ENCODE measurements at regions not wholly inside any gene's neighbourhood (a gene's known extent, or its start where the extent isn't known, plus 50 kb on each side); places are given as distances from the start of the nearest gene placed in this dataset.

- DNase-seq, result peak; percentile 79
- no peak overlapping the region for H3K4me3 Mint-ChIP-seq (ENCODE audit: low read depth, unreplicated experiment)
- H3K27ac Mint-ChIP-seq (ENCODE audit: unreplicated experiment), result peak overlapping the region; percentile 82
- no peaks in the 10 kb centered on the region for H3K9me3 Mint-ChIP-seq (ENCODE audit: low read depth, unreplicated experiment)
- H3K4me1 Mint-ChIP-seq (ENCODE audit: low read depth, unreplicated experiment), result peaks cover 37% of the 10 kb centered on the region
- no peaks in the 10 kb centered on the region for H3K27me3 Mint-ChIP-seq (ENCODE audit: unreplicated experiment)
- TF ChIP-seq CTCF (IDR thresholded peaks at IDR 0.05; ENCODE audit: unreplicated experiment), result no peak
- BruUV-seq (replicated peaks), result no TSS peak
- H3K36me3 Mint-ChIP-seq (ENCODE audit: insufficient read depth, unreplicated experiment), result peaks cover 5% of the 10 kb centered on the region
- intact Hi-C loops (cut with micrococcal nuclease; ENCODE audit: unreplicated experiment), result loop anchor here (2.0 to 10.0 kb wide), 11 partner anchors 29 to 655 kb away; no protein-coding TSS in a partner anchor
- CTCF ChIA-PET, result interaction anchor here (0.6 to 2.5 kb wide), 11 partner anchors 7 to 667 kb away, joined by 3 to 15 read pairs (median 3); no protein-coding TSS in a partner anchor
Observed at GRCh38 chr20:11207749-11208502, 534.1 kb upstream of the JAG1 start.

- no TSS peak for BruUV-seq (replicated peaks)
- peaks cover 29% of the 10 kb centered on the region for H3K4me1 Mint-ChIP-seq (ENCODE audit: low read depth, unreplicated experiment)
- no peaks in the 10 kb centered on the region for H3K9me3 Mint-ChIP-seq (ENCODE audit: low read depth, unreplicated experiment)
- TF ChIP-seq CTCF (IDR thresholded peaks at IDR 0.05; ENCODE audit: unreplicated experiment), result no peak
- peaks cover 5% of the 10 kb centered on the region for H3K36me3 Mint-ChIP-seq (ENCODE audit: insufficient read depth, unreplicated experiment)
- DNase-seq, result no peak
- H3K27me3 Mint-ChIP-seq (ENCODE audit: unreplicated experiment), result no peaks in the 10 kb centered on the region
- CTCF ChIA-PET, result interaction anchor here (0.8 to 1.2 kb wide), 2 partner anchors 18 to 68 kb away, joined by 3 to 5 read pairs; no protein-coding TSS in a partner anchor
- no peak overlapping the region for H3K27ac Mint-ChIP-seq (ENCODE audit: unreplicated experiment)
- intact Hi-C loops (cut with micrococcal nuclease; ENCODE audit: unreplicated experiment), result no loop called here
- H3K4me3 Mint-ChIP-seq (ENCODE audit: low read depth, unreplicated experiment), result no peak overlapping the region
Observed at GRCh38 chr20:11210611-11211010, 536.8 kb upstream of the JAG1 start.

GRCh38 chr20:11212272-11212671 is 538.5 kb upstream of the JAG1 start:
- H3K4me1 Mint-ChIP-seq (ENCODE audit: low read depth, unreplicated experiment), result peaks cover 38% of the 10 kb centered on the region

GRCh38 chr20:11212902-11213301 is 539.1 kb upstream of the JAG1 start:
- BruUV-seq (replicated peaks), result no TSS peak
- H3K4me3 Mint-ChIP-seq (ENCODE audit: low read depth, unreplicated experiment), result no peak overlapping the region
- no peaks in the 10 kb centered on the region for H3K9me3 Mint-ChIP-seq (ENCODE audit: low read depth, unreplicated experiment)
- DNase-seq, result no peak
- H3K4me1 Mint-ChIP-seq (ENCODE audit: low read depth, unreplicated experiment), result peaks cover 41% of the 10 kb centered on the region
- CTCF ChIA-PET, result no interaction called here
- H3K27ac Mint-ChIP-seq (ENCODE audit: unreplicated experiment), result no peak overlapping the region
- no peak for TF ChIP-seq CTCF (IDR thresholded peaks at IDR 0.05; ENCODE audit: unreplicated experiment)
- intact Hi-C loops (cut with micrococcal nuclease; ENCODE audit: unreplicated experiment), result no loop called here
- no peaks in the 10 kb centered on the region for H3K27me3 Mint-ChIP-seq (ENCODE audit: unreplicated experiment)
- H3K36me3 Mint-ChIP-seq (ENCODE audit: insufficient read depth, unreplicated experiment), result peaks cover 5% of the 10 kb centered on the region

More at GRCh38 chr20:11212272-11212671, 538.5 kb upstream of the JAG1 start:
- no peak for DNase-seq
- Mint-ChIP-seq H3K27me3 (ENCODE audit: unreplicated experiment) (no peaks in the 10 kb centered on the region), H3K4me3 (ENCODE audit: low read depth, unreplicated experiment) (no peak overlapping the region), H3K27ac (ENCODE audit: unreplicated experiment) (no peak overlapping the region), H3K36me3 (ENCODE audit: insufficient read depth, unreplicated experiment) (peaks cover 5% of the 10 kb centered on the region), H3K9me3 (ENCODE audit: low read depth, unreplicated experiment) (no peaks in the 10 kb centered on the region)
- CTCF ChIA-PET, result no interaction called here
- no peak for TF ChIP-seq CTCF (IDR thresholded peaks at IDR 0.05; ENCODE audit: unreplicated experiment)
- BruUV-seq (replicated peaks), result no TSS peak
- intact Hi-C loops (cut with micrococcal nuclease; ENCODE audit: unreplicated experiment), result no loop called here

All from Calu3 (cell line).